GM23338 (cell line): ENCODE measurements at regions not wholly inside any gene's neighbourhood (a gene's known extent, or its start where the extent isn't known, plus 50 kb on each side); places are given as distances from the start of the nearest gene placed in this dataset.

Experiments used
- ATAC-seq: fragments of 200-7000 bp; cut with Tn5 transposase; 3 replicates; pipeline ENCODE4 v1.9.1; 2020
- DNase-seq: peaks from one replicate; pipeline ENCODE4 v3.0.0-alpha.2; 2015; ENCODE audit warnings: low spot score
- H2AFZ ChIP-seq: fragments of 200-600 bp; sonication (generic); 2 replicates; pipeline ENCODE4 v1.8.0; 2016; ENCODE audit warnings: antibody characterized with exemption, mild to moderate bottlenecking, moderate library complexity
- H3F3A ChIP-seq: fragments of 200-600 bp; sonication (generic); replicated peaks from 2 replicates; pipeline ENCODE4 v1.8.0; 2017; ENCODE audit warnings: antibody characterized with exemption, mixed run types, low read depth
- H3K27ac ChIP-seq: fragments of 200-600 bp; sonication (generic); 2 replicates; pipeline ENCODE4 v1.6.1; 2016; ENCODE audit warnings: low read depth
- H3K27me3 ChIP-seq: fragments of 200-600 bp; sonication (generic); 2 replicates; pipeline ENCODE4 v1.8.0; 2016; ENCODE audit warnings: mild to moderate bottlenecking, mixed run types, moderate library complexity; ENCODE audit not compliant: insufficient read depth
- H3K36me3 ChIP-seq: fragments of 200-600 bp; sonication (generic); 2 replicates; pipeline ENCODE4 v1.8.0; 2016; ENCODE audit warnings: mild to moderate bottlenecking; ENCODE audit not compliant: insufficient read depth
- H3K4me1 ChIP-seq: fragments of 200-600 bp; sonication (generic); 2 replicates; pipeline ENCODE4 v1.8.0; 2016; ENCODE audit warnings: mild to moderate bottlenecking, moderate library complexity; ENCODE audit not compliant: insufficient read depth
- H3K4me2 ChIP-seq: fragments of 200-600 bp; sonication (generic); 2 replicates; pipeline ENCODE4 v1.7.1; 2017; ENCODE audit warnings: mixed run types
- H3K4me3 ChIP-seq: fragments of 200-600 bp; sonication (generic); 2 replicates; pipeline ENCODE4 v1.6.1; 2016; ENCODE audit warnings: mixed run types
- H3K79me2 ChIP-seq: fragments of 200-600 bp; sonication (generic); replicated peaks from 2 replicates; pipeline ENCODE4 v1.8.0; 2017; ENCODE audit warnings: mild to moderate bottlenecking; ENCODE audit not compliant: insufficient read depth
- H3K9me2 ChIP-seq: fragments of 200-600 bp; sonication (generic); 2 replicates; pipeline ENCODE4 v1.8.0; 2017; ENCODE audit not compliant: insufficient read depth
- H4K20me1 ChIP-seq: fragments of 200-600 bp; sonication (generic); replicated peaks from 2 replicates; pipeline ENCODE4 v1.8.0; 2017; ENCODE audit warnings: mild to moderate bottlenecking; ENCODE audit not compliant: insufficient read depth
- H3K27ac Mint-ChIP-seq: 2 replicates; pipeline ENCODE4 v1.8.0; 2020; ENCODE audit warnings: inconsistent platforms, mild to moderate bottlenecking, moderate library complexity, mixed read lengths
- H3K27me3 Mint-ChIP-seq: 3 replicates; pipeline ENCODE4 v1.8.0; 2022; ENCODE audit warnings: low read depth, mild to moderate bottlenecking, moderate library complexity, mixed read lengths, inconsistent platforms; ENCODE audit not compliant: insufficient read depth, poor library complexity
- H3K36me3 Mint-ChIP-seq: 3 replicates; pipeline ENCODE4 v1.8.0; 2021; ENCODE audit warnings: low read depth, mild to moderate bottlenecking, inconsistent platforms, moderate library complexity, mixed read lengths
- H3K4me1 Mint-ChIP-seq: 3 replicates; pipeline ENCODE4 v1.8.0; 2020; ENCODE audit warnings: mild to moderate bottlenecking, inconsistent platforms, mixed read lengths
- H3K4me3 Mint-ChIP-seq: 3 replicates; pipeline ENCODE4 v1.8.0; 2021; ENCODE audit warnings: moderate library complexity, mild to moderate bottlenecking, inconsistent platforms, mixed read lengths
- H3K9me3 Mint-ChIP-seq: 3 replicates; pipeline ENCODE4 v1.8.0; 2020; ENCODE audit warnings: moderate library complexity, mild to moderate bottlenecking, inconsistent platforms, mixed read lengths
- CREB1 ChIP-seq: fragments of 250-450 bp; sonication (Bioruptor Pico); IDR thresholded peaks from 2 replicates; pipeline ENCODE4 v1.5.0; 2020; ENCODE audit warnings: low read depth, mild to moderate bottlenecking, moderate library complexity
- EZH2 ChIP-seq: fragments of 200-600 bp; sonication (generic); IDR thresholded peaks from one replicate; pipeline ENCODE4 v1.8.0; 2017; ENCODE audit warnings: antibody characterized with exemption, mild to moderate bottlenecking, low read depth; ENCODE audit not compliant: unreplicated experiment
- EZH2phosphoT487 ChIP-seq: fragments of 200-600 bp; sonication (generic); IDR thresholded peaks from one replicate; pipeline ENCODE4 v1.8.1; 2018; ENCODE audit warnings: antibody characterized with exemption; ENCODE audit not compliant: unreplicated experiment
- JUNB ChIP-seq: IDR thresholded peaks from one replicate; pipeline ENCODE4 v1.6.1; 2016; ENCODE audit warnings: antibody characterized with exemption; ENCODE audit not compliant: unreplicated experiment
- NANOG ChIP-seq: IDR thresholded peaks from 2 replicates; pipeline ENCODE4 v1.6.1; 2016; ENCODE audit warnings: antibody characterized with exemption, borderline replicate concordance
- POLR2AphosphoS5 ChIP-seq: IDR thresholded peaks from 2 replicates; pipeline ENCODE4 v1.6.1; 2016; ENCODE audit warnings: antibody characterized with exemption, low read depth
- STAT1 ChIP-seq: IDR thresholded peaks from one replicate; pipeline ENCODE4 v1.6.1; 2016; ENCODE audit warnings: antibody characterized with exemption; ENCODE audit not compliant: unreplicated experiment
- ZNF114 ChIP-seq: fragments of 250-450 bp; sonication (Bioruptor Pico); IDR thresholded peaks from 2 replicates; pipeline ENCODE4 v1.5.0; 2020; ENCODE audit warnings: mild to moderate bottlenecking, moderate library complexity
- ZNF331 ChIP-seq: fragments of 250-450 bp; sonication (Bioruptor Pico); IDR thresholded peaks from 2 replicates; pipeline ENCODE4 v1.5.0; 2020; ENCODE audit warnings: low read depth, mild to moderate bottlenecking, moderate library complexity
- TF ChIP-seq, protein P1 (sequence below): IDR thresholded peaks from one replicate; pipeline ENCODE4 v1.6.1; 2018; ENCODE audit warnings: antibody characterized with exemption; ENCODE audit not compliant: unreplicated experiment
- TF ChIP-seq, protein P2 (sequence below): IDR thresholded peaks from 2 replicates; pipeline ENCODE4 v1.6.1; 2016; ENCODE audit warnings: antibody characterized with exemption
- TF ChIP-seq, protein P3 (sequence below), 2 experiments: fragments of 200-600 bp in 1 of 2; sonication (generic) in 1 of 2; conservative IDR thresholded peaks; 2 replicates each; pipeline versions ENCODE4 v1.5.1 to v1.6.1; 2016 to 2017; ENCODE audit warnings: antibody characterized with exemption in 2 of 2, low read depth in 2 of 2, mild to moderate bottlenecking in 2 of 2, moderate library complexity in 1 of 2

DNA sequence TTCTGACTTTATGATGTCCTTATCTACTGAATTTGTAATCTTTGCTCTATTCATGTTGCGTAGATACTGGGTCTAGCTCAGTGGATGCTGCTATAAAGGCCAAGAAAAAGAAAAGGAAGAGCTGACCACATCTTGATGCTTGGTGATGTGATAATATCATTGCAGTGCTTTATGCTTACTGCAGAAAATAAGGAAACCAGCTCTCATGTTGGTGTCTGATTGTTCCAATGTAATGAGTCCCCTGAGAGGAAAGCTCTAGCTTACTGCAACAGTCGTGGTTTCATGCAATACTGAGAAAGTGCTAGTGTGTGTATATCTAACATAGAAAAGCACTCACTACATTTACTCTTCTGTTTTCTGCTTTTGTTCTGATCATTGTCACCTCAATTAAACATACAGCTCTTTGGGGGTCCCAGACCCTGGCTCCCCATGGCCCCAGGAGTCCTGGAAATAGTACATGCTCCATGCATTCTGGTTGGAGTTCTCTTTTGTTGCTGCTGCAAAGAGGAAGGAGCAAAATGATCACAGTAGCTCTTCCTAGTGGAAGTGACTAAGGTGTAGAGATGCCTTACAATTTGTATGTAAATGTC is 338.8 kb downstream of the CYRIA start:
- no peak overlapping the region for H2AFZ ChIP-seq
- no peak overlapping the region for H3K4me3 ChIP-seq
- peaks cover 30% of the 10 kb centered on the region for H3K4me1 ChIP-seq
- no peak overlapping the region for H3K4me2 ChIP-seq
- H3K4me1 Mint-ChIP-seq = peaks cover 45% of the 10 kb centered on the region
- DNase-seq = no peak
- TF ChIP-seq STAT1 (no peak), CREB1 (no peak), JUNB (no peak), ZNF331 (CRISPR knock-in tag) (no peak), POLR2AphosphoS5 (no peak), EZH2phosphoT487 (no peak), EZH2 (no peak), ZNF114 (CRISPR knock-in tag) (no peak), NANOG (no peak)
- TF ChIP-seq, protein P1, sequence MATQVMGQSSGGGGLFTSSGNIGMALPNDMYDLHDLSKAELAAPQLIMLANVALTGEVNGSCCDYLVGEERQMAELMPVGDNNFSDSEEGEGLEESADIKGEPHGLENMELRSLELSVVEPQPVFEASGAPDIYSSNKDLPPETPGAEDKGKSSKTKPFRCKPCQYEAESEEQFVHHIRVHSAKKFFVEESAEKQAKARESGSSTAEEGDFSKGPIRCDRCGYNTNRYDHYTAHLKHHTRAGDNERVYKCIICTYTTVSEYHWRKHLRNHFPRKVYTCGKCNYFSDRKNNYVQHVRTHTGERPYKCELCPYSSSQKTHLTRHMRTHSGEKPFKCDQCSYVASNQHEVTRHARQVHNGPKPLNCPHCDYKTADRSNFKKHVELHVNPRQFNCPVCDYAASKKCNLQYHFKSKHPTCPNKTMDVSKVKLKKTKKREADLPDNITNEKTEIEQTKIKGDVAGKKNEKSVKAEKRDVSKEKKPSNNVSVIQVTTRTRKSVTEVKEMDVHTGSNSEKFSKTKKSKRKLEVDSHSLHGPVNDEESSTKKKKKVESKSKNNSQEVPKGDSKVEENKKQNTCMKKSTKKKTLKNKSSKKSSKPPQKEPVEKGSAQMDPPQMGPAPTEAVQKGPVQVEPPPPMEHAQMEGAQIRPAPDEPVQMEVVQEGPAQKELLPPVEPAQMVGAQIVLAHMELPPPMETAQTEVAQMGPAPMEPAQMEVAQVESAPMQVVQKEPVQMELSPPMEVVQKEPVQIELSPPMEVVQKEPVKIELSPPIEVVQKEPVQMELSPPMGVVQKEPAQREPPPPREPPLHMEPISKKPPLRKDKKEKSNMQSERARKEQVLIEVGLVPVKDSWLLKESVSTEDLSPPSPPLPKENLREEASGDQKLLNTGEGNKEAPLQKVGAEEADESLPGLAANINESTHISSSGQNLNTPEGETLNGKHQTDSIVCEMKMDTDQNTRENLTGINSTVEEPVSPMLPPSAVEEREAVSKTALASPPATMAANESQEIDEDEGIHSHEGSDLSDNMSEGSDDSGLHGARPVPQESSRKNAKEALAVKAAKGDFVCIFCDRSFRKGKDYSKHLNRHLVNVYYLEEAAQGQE = no peak
- TF ChIP-seq, protein P2, sequence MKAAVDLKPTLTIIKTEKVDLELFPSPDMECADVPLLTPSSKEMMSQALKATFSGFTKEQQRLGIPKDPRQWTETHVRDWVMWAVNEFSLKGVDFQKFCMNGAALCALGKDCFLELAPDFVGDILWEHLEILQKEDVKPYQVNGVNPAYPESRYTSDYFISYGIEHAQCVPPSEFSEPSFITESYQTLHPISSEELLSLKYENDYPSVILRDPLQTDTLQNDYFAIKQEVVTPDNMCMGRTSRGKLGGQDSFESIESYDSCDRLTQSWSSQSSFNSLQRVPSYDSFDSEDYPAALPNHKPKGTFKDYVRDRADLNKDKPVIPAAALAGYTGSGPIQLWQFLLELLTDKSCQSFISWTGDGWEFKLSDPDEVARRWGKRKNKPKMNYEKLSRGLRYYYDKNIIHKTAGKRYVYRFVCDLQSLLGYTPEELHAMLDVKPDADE = no peak
- TF ChIP-seq, protein P3, sequence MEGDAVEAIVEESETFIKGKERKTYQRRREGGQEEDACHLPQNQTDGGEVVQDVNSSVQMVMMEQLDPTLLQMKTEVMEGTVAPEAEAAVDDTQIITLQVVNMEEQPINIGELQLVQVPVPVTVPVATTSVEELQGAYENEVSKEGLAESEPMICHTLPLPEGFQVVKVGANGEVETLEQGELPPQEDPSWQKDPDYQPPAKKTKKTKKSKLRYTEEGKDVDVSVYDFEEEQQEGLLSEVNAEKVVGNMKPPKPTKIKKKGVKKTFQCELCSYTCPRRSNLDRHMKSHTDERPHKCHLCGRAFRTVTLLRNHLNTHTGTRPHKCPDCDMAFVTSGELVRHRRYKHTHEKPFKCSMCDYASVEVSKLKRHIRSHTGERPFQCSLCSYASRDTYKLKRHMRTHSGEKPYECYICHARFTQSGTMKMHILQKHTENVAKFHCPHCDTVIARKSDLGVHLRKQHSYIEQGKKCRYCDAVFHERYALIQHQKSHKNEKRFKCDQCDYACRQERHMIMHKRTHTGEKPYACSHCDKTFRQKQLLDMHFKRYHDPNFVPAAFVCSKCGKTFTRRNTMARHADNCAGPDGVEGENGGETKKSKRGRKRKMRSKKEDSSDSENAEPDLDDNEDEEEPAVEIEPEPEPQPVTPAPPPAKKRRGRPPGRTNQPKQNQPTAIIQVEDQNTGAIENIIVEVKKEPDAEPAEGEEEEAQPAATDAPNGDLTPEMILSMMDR (conservative IDR thresholded peaks at IDR 0.05; ENCODE audit: low read depth in 2 of 2) = no peak
- peaks cover 8% of the 10 kb centered on the region; the same call in 1 of the 2 replicates for H3K27me3 ChIP-seq
- no peak overlapping the region for H3K27ac ChIP-seq
- H3K9me2 ChIP-seq = no peaks in the 10 kb centered on the region
- no peak for ATAC-seq
- no peaks in the 10 kb centered on the region for H3F3A ChIP-seq
- H3K79me2 ChIP-seq = no peaks in the 10 kb centered on the region
- no peaks in the 10 kb centered on the region for H4K20me1 ChIP-seq
- H3K27me3 Mint-ChIP-seq = peaks cover 12% of the 10 kb centered on the region
- no peaks in the 10 kb centered on the region for H3K36me3 Mint-ChIP-seq
- H3K4me3 Mint-ChIP-seq = no peak overlapping the region
- no peaks in the 10 kb centered on the region for H3K9me3 Mint-ChIP-seq
- no peak overlapping the region for H3K27ac Mint-ChIP-seq
- H3K36me3 ChIP-seq = no peaks in the 10 kb centered on the region
